ENCODE measurements at regions not wholly inside any gene's neighbourhood (a gene's known extent, or its start where the extent isn't known, plus 50 kb on each side); places are given as distances from the start of the nearest gene placed in this dataset.

GRCh38 chr7:116357781-116358670, 141.5 kb upstream of the CAV2 start:
- POLR2A ChIA-PET: no interaction called here
- no TSS peak for BruUV-seq (replicated peaks)
- no peak overlapping the region for H2AFZ ChIP-seq (ENCODE audit: low read depth, low read length, poor library complexity, severe bottlenecking)
- H3K36me3 ChIP-seq (ENCODE audit: control insufficient read depth in 1 of 2, insufficient read depth in 2 of 2, low read length in 2 of 2): peaks cover 0 to 8% of the 10 kb centered on the region in 2 experiments; a peak in 1 of 4 replicates
- H3K4me1 ChIP-seq (ENCODE audit: control insufficient read depth in 1 of 2, insufficient read depth in 2 of 2, low read length in 2 of 2): peaks cover 61 to 62% of the 10 kb centered on the region in 2 experiments
- H3K9ac ChIP-seq (ENCODE audit: low read length): peak overlapping the region; percentile 65
- intact Hi-C loops (cut with micrococcal nuclease): loop anchor here (5.0 to 10.0 kb wide), 3 partner anchors 84 to 227 kb away; no protein-coding TSS in a partner anchor
- no peak overlapping the region for H3K4me3 ChIP-seq (replicated peaks in 1 of 2; ENCODE audit: low read depth in 1 of 2, low read length in 2 of 2)
- no peaks in the 10 kb centered on the region for H3K9me2 ChIP-seq (ENCODE audit: insufficient read depth)
- no peaks in the 10 kb centered on the region for H3K27me3 ChIP-seq (ENCODE audit: insufficient read depth, low read length)
- no peaks in the 10 kb centered on the region for H4K20me1 ChIP-seq (ENCODE audit: insufficient read depth)
- ATAC-seq: no peak
- RAD21 ChIA-PET (ENCODE audit: low non-redundant PET in 1 of 2, low total read pairs in 2 of 2, uncharacterized antibody in 2 of 2, unreplicated experiment in 2 of 2): no interaction called here
- CTCF ChIA-PET: no interaction called here
- no peak for DNase-seq (ENCODE audit: low read depth, low spot score)
- H3K79me2 ChIP-seq (ENCODE audit: insufficient read depth, low read length): no peaks in the 10 kb centered on the region
- peaks cover 0 to 6% of the 10 kb centered on the region in 2 experiments; a peak in 1 of 4 replicates for H3K9me3 ChIP-seq (ENCODE audit: control insufficient read depth in 1 of 2, insufficient read depth in 1 of 2, low read depth in 1 of 2, low read length in 2 of 2)
- peak overlapping the region; percentile 89 for H3K27ac ChIP-seq (ENCODE audit: low read depth, low read length)
- TF ChIP-seq CBX3 (IDR thresholded peaks at IDR 0.05; ENCODE audit: low read depth) (0 out of 2 replicates have a peak, but pooled peaks have one; percentile 18), JUND (IDR thresholded peaks at IDR 0.05) (peak; percentile 54; the same call in 1 of the 2 replicates), TCF7L2 (IDR thresholded peaks at IDR 0.05; ENCODE audit: borderline replicate concordance, extremely low read depth, insufficient read depth, insufficient read length) (no peak), SP1 (IDR thresholded peaks at IDR 0.05; ENCODE audit: low read depth) (peak; percentile 67; the same call in 1 of the 2 replicates), MAX (IDR thresholded peaks at IDR 0.05) (0 out of 2 replicates have a peak, but pooled peaks have one; percentile 18), SIN3A (IDR thresholded peaks at IDR 0.05; ENCODE audit: low read depth) (0 out of 2 replicates have a peak, but pooled peaks have one; percentile 28), FOSL1 (IDR thresholded peaks at IDR 0.05; ENCODE audit: low read depth) (peak; percentile 86), CTCF (IDR thresholded peaks at IDR 0.05 in 2 of 3, conservative IDR thresholded peaks at IDR 0.05 in 1 of 3; ENCODE audit: borderline replicate concordance in 1 of 3, insufficient read depth in 1 of 3, low read depth in 2 of 3, low read length in 2 of 3) (no peak)
- peak overlapping the region; percentile 76 for H3K4me2 ChIP-seq (ENCODE audit: low read length)

Measured in HCT116 (cell line).